ENCODE measurements at regions not wholly inside any gene's neighbourhood (a gene's known extent, or its start where the extent isn't known, plus 50 kb on each side); places are given as distances from the start of the nearest gene placed in this dataset.

DNA sequence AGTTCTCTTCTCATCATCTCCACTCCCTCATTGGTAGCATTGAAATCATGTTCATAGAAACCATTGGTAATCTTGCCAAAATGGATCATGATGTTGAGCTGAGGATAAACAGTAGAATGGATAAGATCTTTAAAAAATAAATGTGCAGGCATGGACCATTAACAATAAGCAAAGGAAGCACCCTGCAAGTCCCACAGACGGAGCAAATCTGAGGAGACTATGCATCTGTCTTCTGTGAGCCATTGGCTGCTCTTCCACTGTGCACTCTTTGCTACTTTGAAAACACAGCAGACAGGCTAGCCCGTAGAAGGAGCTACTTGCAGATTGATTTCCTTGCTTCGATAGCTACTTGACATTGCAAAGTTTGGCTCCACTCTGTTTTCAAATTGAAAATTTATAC is 535.0 kb downstream of the PKHD1 start (continued):
- TF ChIP-seq ZNF879 (CRISPR knock-in tag; IDR thresholded peaks at IDR 0.05), result no peak
- no peak for TF ChIP-seq HOMEZ (CRISPR knock-in tag; IDR thresholded peaks at IDR 0.05; ENCODE audit: low read depth)
- TF ChIP-seq ZNF407 (CRISPR knock-in tag; IDR thresholded peaks at IDR 0.05; ENCODE audit: not compliant biosample characterization), result no peak
- no peak for TF ChIP-seq CREM (IDR thresholded peaks at IDR 0.05)
- no peak for TF ChIP-seq CREM (CRISPR knock-in tag; IDR thresholded peaks at IDR 0.05)
- TF ChIP-seq ZBTB7B (CRISPR knock-in tag; IDR thresholded peaks at IDR 0.05), result no peak
